ENCODE measurements at regions not wholly inside any gene's neighbourhood (a gene's known extent, or its start where the extent isn't known, plus 50 kb on each side); places are given as distances from the start of the nearest gene placed in this dataset.

GRCh38 chr20:24816431-24816830 is 132.6 kb upstream of the CST7 start (continued):
- TF ChIP-seq CTCF (IDR thresholded peaks at IDR 0.05) (no peak), REST (IDR thresholded peaks at IDR 0.05) (no peak)

GRCh38 chr20:24816907-24817306 is 132.2 kb upstream of the CST7 start:
- no peak overlapping the region for H3K27ac ChIP-seq
- peaks cover 7% of the 10 kb centered on the region; the same call in 1 of the 3 replicates for H3K9me3 ChIP-seq
- WGBS (ENCODE audit: missing lambda C conversion rate) = 55% methylated on average over 4 of the region's 4 CpGs
- ChIA-PET POLR2A (no interaction called here), CTCF (no interaction called here)
- DNase-seq (ENCODE audit: low read depth in 1 of 2, low spot score in 1 of 2) (no peak), FAIRE-seq (no peak), ATAC-seq (no peak)
- TF ChIP-seq ZC3H11A (IDR thresholded peaks at IDR 0.05) (no peak), HEYL (CRISPR knock-in tag; IDR thresholded peaks at IDR 0.05) (no peak)
- H3K4me2 ChIP-seq = no peak overlapping the region
- no peaks in the 10 kb centered on the region for H3K4me1 ChIP-seq
- H3K4me3 ChIP-seq = no peak overlapping the region

- ATAC-seq = no peak
- Histone ChIP-seq H3K27ac (no peak overlapping the region), H3K4me2 (no peak overlapping the region), H3K9me3 (peaks cover 7% of the 10 kb centered on the region; the same call in 1 of the 3 replicates), H3K4me1 (no peaks in the 10 kb centered on the region), H3K4me3 (no peak overlapping the region)
- TF ChIP-seq NPAS2 (CRISPR knock-in tag; IDR thresholded peaks at IDR 0.05; ENCODE audit: borderline replicate concordance) (no peak), NR3C1 (IDR thresholded peaks at IDR 0.05) (no peak)
- DNase-seq (ENCODE audit: low read depth in 1 of 2, low spot score in 1 of 2) = no peak
- ChIA-PET CTCF (no interaction called here), POLR2A (no interaction called here)
- WGBS (ENCODE audit: missing lambda C conversion rate) = 52% methylated on average over 5 of the region's 6 CpGs
- FAIRE-seq = no peak
These were observed 131.7 kb upstream of the CST7 start for GRCh38 chr20:24817351-24817750.

- H3K27ac ChIP-seq = no peak overlapping the region
- FAIRE-seq = no peak
- H3K4me3 ChIP-seq = no peak overlapping the region
- 19% methylated on average over 5 of the region's 5 CpGs for WGBS (ENCODE audit: missing lambda C conversion rate)
- no peak for ATAC-seq
- no peaks in the 10 kb centered on the region for H3K4me1 ChIP-seq
- ChIA-PET POLR2A (no interaction called here), CTCF (interaction anchor here (1.0 to 1.9 kb wide), 2 partner anchors 9 to 17 kb away, joined by 3 to 8 read pairs; no protein-coding TSS in a partner anchor)
- DNase-seq (ENCODE audit: low read depth in 1 of 2, low spot score in 1 of 2) = no peak
- peaks cover 7% of the 10 kb centered on the region; the same call in 1 of the 3 replicates for H3K9me3 ChIP-seq
- TF ChIP-seq CTCF (IDR thresholded peaks at IDR 0.05) (no peak), HEYL (CRISPR knock-in tag; IDR thresholded peaks at IDR 0.05) (no peak), ATOH8 (CRISPR knock-in tag; IDR thresholded peaks at IDR 0.05; ENCODE audit: low read depth) (no peak), MAFK (IDR thresholded peaks at IDR 0.05; ENCODE audit: partially characterized antibody) (no peak), E2F6 (IDR thresholded peaks at IDR 0.05; ENCODE audit: borderline replicate concordance, low read depth) (no peak), MAZ (IDR thresholded peaks at IDR 0.05; ENCODE audit: borderline replicate concordance, low read depth, low read length) (no peak), NR3C1 (IDR thresholded peaks at IDR 0.05) (no peak)
- no peak overlapping the region for H3K4me2 ChIP-seq
These were observed 131.0 kb upstream of the CST7 start for GRCh38 chr20:24818056-24818455.

Measured in A549 (cell line).